GM19397 (cell line): ENCODE measurements at regions not wholly inside any gene's neighbourhood (a gene's known extent, or its start where the extent isn't known, plus 50 kb on each side); places are given as distances from the start of the nearest gene placed in this dataset.
"Not testable (repeated sequence)": the region's sequence is repeated elsewhere in the genome, so short reads cannot be mapped to it uniquely, and the experiment has no call there.

Experiments
- ATAC-seq: cut with Tn5 transposase; IDR thresholded peaks from one replicate; pipeline ENCODE4 v1.9.1; 2021; ENCODE audit warnings: mild to moderate bottlenecking, moderate library complexity; ENCODE audit not compliant: unreplicated experiment

DNA sequence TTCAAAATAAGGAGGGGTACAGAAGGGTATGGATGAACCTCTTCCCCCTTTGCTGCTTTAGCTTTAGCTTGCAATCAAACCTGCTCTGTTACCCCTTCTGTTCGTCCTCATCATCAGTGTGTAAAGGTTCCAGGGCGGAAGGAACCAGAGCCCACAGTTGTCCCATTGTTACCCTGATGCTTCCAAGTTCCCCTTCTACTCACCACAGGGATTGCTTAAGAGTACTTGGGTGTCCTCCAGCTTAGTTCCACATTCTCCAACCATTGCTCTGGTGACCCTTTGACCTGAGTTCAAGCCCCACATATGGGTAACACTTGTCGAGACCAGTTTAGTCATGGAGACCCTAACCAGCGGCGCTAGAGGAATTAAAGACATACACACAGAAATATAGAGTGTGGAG, 1080.1 kb upstream of the ALCAM start:
- ATAC-seq: no peak

DNA sequence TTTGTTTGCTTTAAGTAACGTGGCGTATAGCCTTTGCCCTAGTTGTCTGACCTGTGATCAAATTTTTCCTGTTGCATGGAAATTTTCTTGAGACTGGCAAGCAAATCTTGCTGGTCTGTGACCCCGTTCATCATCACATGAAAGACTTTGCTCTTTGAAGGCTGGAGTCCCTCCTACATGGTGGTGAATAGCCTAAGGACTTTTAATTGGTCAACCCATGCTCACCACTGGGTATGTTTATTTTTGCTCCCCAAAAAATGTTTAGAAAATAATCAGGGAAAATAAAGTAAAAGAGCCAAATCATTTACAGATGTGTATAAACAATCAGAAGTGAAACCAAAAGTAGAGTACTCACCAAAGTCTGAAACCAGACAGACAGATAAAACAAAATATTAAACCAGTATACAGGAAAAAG, 1075.3 kb upstream of the ALCAM start:
- ATAC-seq: peak; percentile 65

GRCh38 chr3:104291878-104292277, 1074.8 kb upstream of the ALCAM start:
- peak; percentile 31 for ATAC-seq

GRCh38 chr3:104297617-104298016, 1069.1 kb upstream of the ALCAM start:
- no peak for ATAC-seq

DNA sequence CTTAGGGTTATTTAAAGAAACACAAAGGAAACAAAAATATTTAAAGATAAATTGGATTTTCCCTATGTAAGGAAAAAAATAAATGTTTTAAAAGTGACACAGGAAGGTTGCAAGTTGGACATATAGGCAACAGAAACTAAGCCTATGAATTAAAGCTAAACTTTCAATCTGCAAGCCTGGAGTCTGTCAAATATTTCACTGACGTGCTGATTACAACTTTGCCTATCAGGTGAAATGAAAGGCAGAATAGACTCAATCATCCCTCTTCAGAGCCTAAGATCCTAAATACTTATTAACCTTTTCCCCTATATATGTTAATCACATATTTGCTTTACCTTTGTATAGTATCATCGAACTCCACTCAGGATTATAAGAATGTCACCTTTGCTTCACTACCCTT, 1068.0 kb upstream of the ALCAM start:
- no peak for ATAC-seq

DNA sequence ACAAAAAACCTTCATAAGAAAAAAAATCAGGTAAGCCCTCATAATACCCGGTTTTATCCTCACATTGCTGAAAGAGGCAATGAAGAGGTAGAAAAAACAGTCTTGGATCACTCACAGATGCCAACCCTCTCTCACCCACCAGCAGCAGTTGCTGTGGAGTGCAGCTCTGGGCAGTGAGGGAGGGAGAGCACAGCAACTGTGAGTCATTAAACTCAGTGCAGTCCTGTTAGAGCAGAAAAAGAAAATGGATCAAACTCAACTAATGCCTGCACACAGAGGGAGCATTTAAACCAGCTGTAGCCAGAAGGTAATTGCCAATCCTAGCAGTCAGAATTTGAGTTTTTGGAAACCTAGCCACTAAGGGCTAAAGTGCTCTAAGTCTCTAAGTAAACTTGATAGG, 1050.6 kb upstream of the ALCAM start:
- ATAC-seq: no peak

GRCh38 chr3:104323226-104323625, 1043.5 kb upstream of the ALCAM start:
- ATAC-seq: no peak

GRCh38 chr3:104347291-104347690, 1019.4 kb upstream of the ALCAM start:
- no peak for ATAC-seq

DNA sequence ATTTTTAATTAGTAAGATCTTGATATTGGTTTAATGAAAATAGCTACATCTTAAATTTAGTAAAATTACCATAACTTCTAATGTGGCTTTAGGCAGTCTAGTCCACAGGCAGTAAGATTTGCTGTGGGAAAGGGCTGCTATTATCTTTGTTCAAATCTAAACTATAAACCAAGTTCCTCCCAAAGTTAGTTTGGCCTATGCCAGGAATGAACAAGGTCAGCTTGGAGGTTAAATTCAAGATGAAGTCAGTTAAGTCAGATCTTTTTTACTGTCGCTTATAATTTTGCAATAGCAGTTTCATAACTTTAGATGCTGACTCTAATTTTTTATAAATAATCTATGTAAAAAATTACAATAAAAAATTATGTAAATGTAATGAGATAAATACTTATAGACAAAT, 1016.9 kb upstream of the ALCAM start:
- ATAC-seq: no peak

DNA sequence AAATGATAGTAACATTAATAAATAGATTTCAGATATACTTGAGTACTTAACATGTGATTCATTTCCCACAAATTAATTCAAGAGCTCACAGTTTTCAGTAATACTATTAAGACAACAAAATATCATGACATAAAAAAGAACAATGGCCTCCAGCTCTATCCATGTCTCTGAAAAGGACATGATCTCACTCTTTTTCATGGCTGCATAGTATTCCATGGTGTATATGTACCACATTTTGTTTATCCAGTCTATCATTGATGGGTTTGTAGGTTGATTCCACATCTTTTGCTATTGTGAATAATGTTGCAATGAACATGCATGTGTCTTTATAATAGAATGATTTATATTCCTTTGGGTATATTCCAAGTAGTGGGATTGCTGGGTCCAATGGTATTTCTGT, 1012.8 kb upstream of the ALCAM start:
- no peak for ATAC-seq

- ATAC-seq: no peak
Measured at GRCh38 chr3:104359546-104359945, 1007.2 kb upstream of the ALCAM start.

GRCh38 chr3:104360038-104360437, 1006.7 kb upstream of the ALCAM start:
- no peak for ATAC-seq

DNA sequence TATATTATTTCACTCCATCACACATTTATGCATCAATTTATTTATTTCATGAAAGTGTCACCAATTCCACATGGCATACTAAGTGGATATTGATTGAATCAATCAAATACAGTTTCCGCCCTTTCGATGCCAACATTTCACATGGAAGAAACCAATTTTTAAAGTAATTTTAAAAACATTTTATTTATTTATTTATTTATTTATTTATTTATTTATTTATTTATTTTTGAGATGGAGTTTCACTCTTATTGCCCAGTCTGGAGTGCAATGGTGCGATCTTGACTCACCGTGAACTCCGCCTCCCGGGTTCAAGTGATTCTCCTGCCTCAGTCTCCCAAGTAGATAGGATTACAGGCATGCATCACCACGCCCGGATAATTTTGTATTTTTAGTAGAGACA, 1005.0 kb upstream of the ALCAM start:
- not testable (repeated sequence) for ATAC-seq

GRCh38 chr3:104362319-104362718, 1004.4 kb upstream of the ALCAM start:
- ATAC-seq: no peak

GRCh38 chr3:104367000-104367399, 999.7 kb upstream of the ALCAM start:
- ATAC-seq: no peak

- ATAC-seq: no peak
Measured at GRCh38 chr3:104368760-104369159, 997.9 kb upstream of the ALCAM start.

DNA sequence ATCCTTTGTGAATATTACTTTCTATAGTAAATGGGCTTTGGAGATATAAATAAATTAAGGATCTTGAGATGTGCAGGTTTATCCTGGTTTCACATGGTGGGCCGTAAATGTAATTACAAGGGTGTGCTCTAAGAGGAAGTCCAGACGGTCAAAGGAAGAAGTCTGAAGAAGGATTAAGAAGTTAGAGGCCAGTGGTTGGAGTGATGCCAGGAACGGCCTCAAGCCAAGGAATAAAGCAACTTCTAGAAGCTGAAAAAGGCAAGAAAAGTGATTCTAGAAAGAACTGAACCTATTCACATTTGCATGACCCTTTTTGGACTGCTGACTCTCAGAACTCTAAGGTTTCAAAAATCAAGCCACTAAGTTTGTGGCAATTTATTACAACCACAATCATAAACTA, 981.3 kb upstream of the ALCAM start:
- no peak for ATAC-seq

DNA sequence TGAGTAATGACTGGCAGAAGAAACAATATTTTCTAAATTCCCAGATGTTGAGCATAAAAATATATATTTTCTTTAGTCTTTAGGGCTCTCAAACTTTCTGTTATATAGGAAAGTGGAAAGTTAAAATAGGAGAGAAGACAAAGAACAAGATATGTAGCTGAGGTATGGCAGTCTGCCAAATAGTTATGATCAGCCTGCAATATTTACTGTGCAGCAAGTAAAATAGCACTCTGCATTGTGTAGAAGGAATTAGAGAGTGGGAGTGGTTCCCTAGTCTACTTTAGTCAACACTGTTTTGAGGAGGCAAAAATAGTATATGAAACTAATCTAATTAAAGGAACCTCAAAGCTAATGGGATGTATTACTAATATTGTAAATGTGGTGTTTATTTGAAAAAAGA, 978.1 kb upstream of the ALCAM start:
- ATAC-seq: no peak

- ATAC-seq: no peak
Measured at GRCh38 chr3:104392327-104392726, 974.4 kb upstream of the ALCAM start.

- no peak for ATAC-seq
Measured at GRCh38 chr3:104396974-104397669, 969.6 kb upstream of the ALCAM start.

DNA sequence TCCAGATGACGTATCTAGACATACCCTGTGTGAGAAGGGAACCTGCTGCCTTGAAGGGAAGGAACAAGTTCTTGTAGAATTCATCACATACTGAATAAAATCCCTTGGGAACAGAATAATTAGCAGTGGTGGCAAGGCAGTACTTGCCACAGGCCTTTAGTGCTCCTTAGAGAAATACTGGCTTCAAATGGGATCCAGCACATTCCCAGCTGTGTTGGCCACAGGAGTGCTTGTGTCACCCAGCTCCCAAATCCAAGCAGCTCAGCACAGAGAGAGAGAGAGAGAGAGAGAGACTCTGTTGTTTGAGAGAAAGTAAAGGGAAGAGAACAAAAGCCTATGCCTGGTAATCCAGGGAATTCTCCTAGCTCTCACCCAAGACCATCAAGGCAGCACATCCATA, 969.0 kb upstream of the ALCAM start:
- ATAC-seq: no peak

- no peak for ATAC-seq
Measured at GRCh38 chr3:104402902-104403301, 963.8 kb upstream of the ALCAM start.

DNA sequence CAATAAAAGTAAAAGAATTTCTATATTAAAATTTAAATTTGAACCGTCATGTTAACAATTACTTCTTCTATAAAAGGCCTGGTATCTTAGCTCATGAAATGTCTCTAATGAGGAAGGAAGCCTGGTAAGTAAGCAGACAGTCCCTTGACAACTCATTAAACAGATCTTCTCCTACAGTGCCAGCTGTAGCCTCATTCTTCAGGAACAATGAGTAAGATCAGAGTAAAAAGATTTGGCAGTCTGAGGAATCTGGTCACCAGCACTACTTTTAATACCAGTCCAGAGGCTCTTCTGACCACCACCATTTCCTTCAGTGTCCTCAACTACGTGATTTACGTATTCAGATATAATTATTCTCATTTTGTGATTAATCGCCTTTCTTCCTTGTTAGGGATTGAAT, 955.0 kb upstream of the ALCAM start:
- ATAC-seq: no peak
